ENCODE measurements at regions not wholly inside any gene's neighbourhood (a gene's known extent, or its start where the extent isn't known, plus 50 kb on each side); places are given as distances from the start of the nearest gene placed in this dataset.

DNA sequence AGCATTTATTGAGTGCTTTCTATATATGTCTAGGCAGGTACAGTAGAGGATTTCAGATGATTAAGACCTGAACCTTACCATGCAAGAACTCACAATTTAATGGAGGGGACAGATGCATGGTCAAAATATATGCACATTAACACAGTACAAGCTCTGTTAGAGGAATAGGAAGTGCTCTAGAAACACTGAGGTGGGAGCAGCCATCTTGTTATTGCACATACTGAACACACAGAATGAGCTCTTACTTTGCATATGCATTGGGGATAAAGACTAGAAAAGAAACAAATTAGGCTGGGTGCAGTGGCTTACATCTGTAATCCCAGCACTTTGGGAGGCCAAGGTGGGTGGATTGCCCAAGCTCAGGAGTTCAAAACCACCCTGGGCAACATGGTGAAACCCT, 438.3 kb downstream of the UTRN start (continued):
- TF ChIP-seq SP1 (IDR thresholded peaks at IDR 0.05; ENCODE audit: low read depth, low read length) (no peak), KDM4A (IDR thresholded peaks at IDR 0.05; ENCODE audit: low read depth, low read length, severe bottlenecking) (no peak)

Measured in H1 (cell line).